Loucy (cell line): ENCODE measurements at regions not wholly inside any gene's neighbourhood (a gene's known extent, or its start where the extent isn't known, plus 50 kb on each side); places are given as distances from the start of the nearest gene placed in this dataset.

ENCODE experiments used
- H2AFZ ChIP-seq: fragments of 200-600 bp; sonication (generic); 2 replicates; pipeline ENCODE4 v1.6.0; 2016; ENCODE audit warnings: antibody characterized with exemption, mild to moderate bottlenecking, low read length, moderate library complexity
- H3F3A ChIP-seq: fragments of 200-600 bp; 2 replicates; pipeline ENCODE4 v1.6.0; 2016; ENCODE audit warnings: antibody characterized with exemption, low read depth, mild to moderate bottlenecking
- H3K27me3 ChIP-seq: fragments of 200-600 bp; sonication (generic); 2 replicates; pipeline ENCODE4 v1.6.1; 2014; ENCODE audit warnings: low read length, mild to moderate bottlenecking; ENCODE audit not compliant: insufficient read depth, poor library complexity, severe bottlenecking
- H3K36me3 ChIP-seq: fragments of 200-600 bp; sonication (generic); 2 replicates; pipeline ENCODE4 v1.6.1; 2016; ENCODE audit warnings: low read length; ENCODE audit not compliant: insufficient read depth
- H3K4me1 ChIP-seq: fragments of 200-600 bp; sonication (generic); 2 replicates; pipeline ENCODE4 v1.5.1; 2014; ENCODE audit warnings: low read length, mild to moderate bottlenecking; ENCODE audit not compliant: insufficient read depth, poor library complexity, severe bottlenecking
- H3K4me2 ChIP-seq: fragments of 200-600 bp; sonication (generic); 2 replicates; pipeline ENCODE4 v1.6.0; 2014; ENCODE audit warnings: antibody characterized with exemption, low read length, low read depth, mild to moderate bottlenecking; ENCODE audit not compliant: poor library complexity, severe bottlenecking
- H3K4me3 ChIP-seq: fragments of 200-600 bp; sonication (generic); 2 replicates; pipeline ENCODE4 v1.5.1; 2014; ENCODE audit warnings: low read length, mild to moderate bottlenecking, mixed read lengths; ENCODE audit not compliant: poor library complexity, severe bottlenecking
- H3K79me2 ChIP-seq: fragments of 200-600 bp; sonication (generic); 2 replicates; pipeline ENCODE4 v1.6.1; 2014; ENCODE audit warnings: low read length; ENCODE audit not compliant: insufficient read depth
- H3K9ac ChIP-seq: fragments of 200-600 bp; sonication (generic); 2 replicates; pipeline ENCODE4 v1.6.0; 2014; ENCODE audit warnings: mild to moderate bottlenecking, low read depth, low read length, moderate library complexity; ENCODE audit not compliant: poor library complexity, severe bottlenecking
- H3K9me2 ChIP-seq: fragments of 200-600 bp; sonication (generic); replicated peaks from 2 replicates; pipeline ENCODE4 v1.6.1; 2016; ENCODE audit warnings: low read depth, low read length, mixed read lengths
- H3K9me3 ChIP-seq: fragments of 200-600 bp; sonication (generic); 2 replicates; pipeline ENCODE4 v1.6.1; 2014; ENCODE audit warnings: mild to moderate bottlenecking, antibody characterized with exemption, low read length, low read depth; ENCODE audit not compliant: insufficient read depth
- H4K20me1 ChIP-seq: fragments of 200-600 bp; sonication (generic); 2 replicates; pipeline ENCODE4 v1.6.0; 2014; ENCODE audit warnings: antibody characterized with exemption, low read length, mild to moderate bottlenecking; ENCODE audit not compliant: insufficient read depth, poor library complexity, severe bottlenecking
- EZH2phosphoT487 ChIP-seq: fragments of 200-600 bp; IDR thresholded peaks from 2 replicates; pipeline ENCODE4 v1.6.1; 2018; ENCODE audit warnings: antibody characterized with exemption, mild to moderate bottlenecking, moderate library complexity, borderline replicate concordance
- TF ChIP-seq, protein P1 (sequence below): fragments of 200-600 bp; sonication (generic); conservative IDR thresholded peaks from 2 replicates; pipeline ENCODE4 v1.5.1; 2014; ENCODE audit warnings: mild to moderate bottlenecking, antibody characterized with exemption, low read length

GRCh38 chr1:189149547-189150375 is 1327.9 kb downstream of the BRINP3 start:
- Histone ChIP-seq H3K27me3 (no peaks in the 10 kb centered on the region), H3K36me3 (no peaks in the 10 kb centered on the region), H3K9ac (no peak overlapping the region), H2AFZ (no peak overlapping the region), H3K4me3 (no peak overlapping the region), H4K20me1 (no peaks in the 10 kb centered on the region), H3K9me3 (no peaks in the 10 kb centered on the region), H3K4me2 (no peak overlapping the region), H3K9me2 (no peaks in the 10 kb centered on the region), H3F3A (no peaks in the 10 kb centered on the region), H3K4me1 (no peaks in the 10 kb centered on the region), H3K79me2 (no peaks in the 10 kb centered on the region)
- TF ChIP-seq, protein P1, sequence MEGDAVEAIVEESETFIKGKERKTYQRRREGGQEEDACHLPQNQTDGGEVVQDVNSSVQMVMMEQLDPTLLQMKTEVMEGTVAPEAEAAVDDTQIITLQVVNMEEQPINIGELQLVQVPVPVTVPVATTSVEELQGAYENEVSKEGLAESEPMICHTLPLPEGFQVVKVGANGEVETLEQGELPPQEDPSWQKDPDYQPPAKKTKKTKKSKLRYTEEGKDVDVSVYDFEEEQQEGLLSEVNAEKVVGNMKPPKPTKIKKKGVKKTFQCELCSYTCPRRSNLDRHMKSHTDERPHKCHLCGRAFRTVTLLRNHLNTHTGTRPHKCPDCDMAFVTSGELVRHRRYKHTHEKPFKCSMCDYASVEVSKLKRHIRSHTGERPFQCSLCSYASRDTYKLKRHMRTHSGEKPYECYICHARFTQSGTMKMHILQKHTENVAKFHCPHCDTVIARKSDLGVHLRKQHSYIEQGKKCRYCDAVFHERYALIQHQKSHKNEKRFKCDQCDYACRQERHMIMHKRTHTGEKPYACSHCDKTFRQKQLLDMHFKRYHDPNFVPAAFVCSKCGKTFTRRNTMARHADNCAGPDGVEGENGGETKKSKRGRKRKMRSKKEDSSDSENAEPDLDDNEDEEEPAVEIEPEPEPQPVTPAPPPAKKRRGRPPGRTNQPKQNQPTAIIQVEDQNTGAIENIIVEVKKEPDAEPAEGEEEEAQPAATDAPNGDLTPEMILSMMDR = no peak
- no peak for TF ChIP-seq EZH2phosphoT487

DNA sequence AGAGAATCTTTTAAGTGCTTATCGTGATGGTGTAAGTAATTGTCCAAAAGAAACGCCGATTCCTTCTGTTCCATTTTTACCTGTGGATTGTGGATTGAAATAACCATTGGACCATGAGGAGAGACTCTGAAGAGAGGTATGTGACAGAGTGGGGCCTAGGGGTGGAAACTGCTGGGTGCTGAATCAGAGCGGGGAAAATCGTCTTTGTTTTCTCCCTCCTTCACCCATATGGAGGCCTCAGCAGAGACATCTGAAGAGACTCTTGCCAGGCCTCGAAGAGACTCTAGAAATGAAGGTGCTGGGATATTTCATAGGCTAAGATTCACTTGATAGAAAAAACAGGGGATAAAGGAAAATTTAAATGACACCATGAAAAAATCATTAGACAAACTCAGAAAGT is 1327.0 kb downstream of the BRINP3 start:
- Histone ChIP-seq H3K79me2 (no peaks in the 10 kb centered on the region), H3K36me3 (no peaks in the 10 kb centered on the region), H3F3A (no peaks in the 10 kb centered on the region), H3K4me3 (no peak overlapping the region), H3K4me2 (no peak overlapping the region), H4K20me1 (no peaks in the 10 kb centered on the region), H3K27me3 (no peaks in the 10 kb centered on the region), H3K9me3 (no peaks in the 10 kb centered on the region), H2AFZ (no peak overlapping the region), H3K9me2 (no peaks in the 10 kb centered on the region), H3K9ac (no peak overlapping the region), H3K4me1 (no peaks in the 10 kb centered on the region)
- TF ChIP-seq EZH2phosphoT487 = no peak
- TF ChIP-seq, protein P1 = no peak

- no peaks in the 10 kb centered on the region for H3K9me2 ChIP-seq
- no peaks in the 10 kb centered on the region for H3K79me2 ChIP-seq
- no peak overlapping the region for H3K9ac ChIP-seq
- no peak for TF ChIP-seq EZH2phosphoT487
- TF ChIP-seq, protein P1 = no peak
- H3K9me3 ChIP-seq = no peaks in the 10 kb centered on the region
- no peaks in the 10 kb centered on the region for H3K4me1 ChIP-seq
- no peaks in the 10 kb centered on the region for H3K27me3 ChIP-seq
- no peak overlapping the region for H3K4me2 ChIP-seq
- no peaks in the 10 kb centered on the region for H3F3A ChIP-seq
- no peak overlapping the region for H3K4me3 ChIP-seq
- H3K36me3 ChIP-seq = no peaks in the 10 kb centered on the region
- H4K20me1 ChIP-seq = no peaks in the 10 kb centered on the region
- no peak overlapping the region for H2AFZ ChIP-seq
Observed at GRCh38 chr1:189151361-189151760, 1326.3 kb downstream of the BRINP3 start.
